ENCODE measurements at regions not wholly inside any gene's neighbourhood (a gene's known extent, or its start where the extent isn't known, plus 50 kb on each side); places are given as distances from the start of the nearest gene placed in this dataset.

GRCh38 chr7:25638068-25638467 is 409.8 kb upstream of the NPVF start:
- Histone ChIP-seq H3K36me3 (no peaks in the 10 kb centered on the region), H3K4me1 (no peaks in the 10 kb centered on the region), H3K9me3 (no peaks in the 10 kb centered on the region), H3K27ac (no peak overlapping the region), H3K27me3 (no peaks in the 10 kb centered on the region), H3K4me3 (no peak overlapping the region)
- ATAC-seq (peak in 1 of 4 donors; percentile 18), FAIRE-seq (no peak), DNase-seq (no peak)
- intact Hi-C loops (cut with DNase I): no loop called here
- TF ChIP-seq CTCF (IDR thresholded peaks at IDR 0.05): no peak

- TF ChIP-seq CTCF (IDR thresholded peaks at IDR 0.05): no peak
- Histone ChIP-seq H3K4me3 (no peak overlapping the region), H3K27ac (no peak overlapping the region), H3K9me3 (no peaks in the 10 kb centered on the region), H3K4me1 (no peaks in the 10 kb centered on the region), H3K27me3 (no peaks in the 10 kb centered on the region), H3K36me3 (no peaks in the 10 kb centered on the region)
- DNase-seq (peak in 2 of 6 donors; percentile 22 to 31), ATAC-seq (peak in 2 of 4 donors; percentile 46 to 68), FAIRE-seq (no peak)
- WGBS, 2 donors: 69 to 71% methylated on average over 7 of the region's 7 CpGs
- intact Hi-C loops (cut with DNase I): no loop called here
Observed at GRCh38 chr7:25638590-25639244, 410.4 kb upstream of the NPVF start.

GRCh38 chr7:25642849-25643248 is 414.6 kb upstream of the NPVF start:
- DNase-seq: no peak
- TF ChIP-seq CTCF (IDR thresholded peaks at IDR 0.05): no peak

GRCh38 chr7:25643286-25643685 is 415.0 kb upstream of the NPVF start:
- FAIRE-seq: no peak
- Histone ChIP-seq H3K27me3 (no peaks in the 10 kb centered on the region), H3K27ac (no peak overlapping the region), H3K4me3 (no peak overlapping the region), H3K9me3 (no peaks in the 10 kb centered on the region), H3K4me1 (no peaks in the 10 kb centered on the region), H3K36me3 (no peaks in the 10 kb centered on the region)
- ATAC-seq: peak in 1 of 4 donors; percentile 18
- no peak for TF ChIP-seq CTCF (IDR thresholded peaks at IDR 0.05)
- 79 to 86% methylated on average over 5 of the region's 5 CpGs for WGBS, 2 donors
- intact Hi-C loops (cut with DNase I): no loop called here
- no peak for DNase-seq

More at GRCh38 chr7:25642849-25643248, 414.6 kb upstream of the NPVF start:
- FAIRE-seq (no peak), ATAC-seq (no peak)
- no peak overlapping the region for H3K4me3 ChIP-seq
- no peak overlapping the region for H3K27ac ChIP-seq
- no peaks in the 10 kb centered on the region for H3K27me3 ChIP-seq
- 84 to 89% methylated on average over 3 of the region's 3 CpGs for WGBS, 2 donors
- H3K4me1 ChIP-seq: no peaks in the 10 kb centered on the region
- H3K36me3 ChIP-seq: no peaks in the 10 kb centered on the region
- intact Hi-C loops (cut with DNase I): no loop called here
- H3K9me3 ChIP-seq: no peaks in the 10 kb centered on the region

GRCh38 chr7:25643770-25644394 is 415.6 kb upstream of the NPVF start:
- H3K36me3 ChIP-seq: no peaks in the 10 kb centered on the region
- no peak overlapping the region for H3K27ac ChIP-seq
- no peak for DNase-seq
- intact Hi-C loops (cut with DNase I): no loop called here
- no peak overlapping the region for H3K4me3 ChIP-seq
- FAIRE-seq: no peak
- no peak for TF ChIP-seq CTCF (IDR thresholded peaks at IDR 0.05)
- no peaks in the 10 kb centered on the region for H3K27me3 ChIP-seq
- no peaks in the 10 kb centered on the region for H3K9me3 ChIP-seq
- H3K4me1 ChIP-seq: no peaks in the 10 kb centered on the region
- peak in 1 of 4 donors; percentile 12 for ATAC-seq
- 88 to 90% methylated on average over 7 of the region's 7 CpGs for WGBS, 2 donors
